ENCODE measurements at regions not wholly inside any gene's neighbourhood (a gene's known extent, or its start where the extent isn't known, plus 50 kb on each side); places are given as distances from the start of the nearest gene placed in this dataset.

DNA sequence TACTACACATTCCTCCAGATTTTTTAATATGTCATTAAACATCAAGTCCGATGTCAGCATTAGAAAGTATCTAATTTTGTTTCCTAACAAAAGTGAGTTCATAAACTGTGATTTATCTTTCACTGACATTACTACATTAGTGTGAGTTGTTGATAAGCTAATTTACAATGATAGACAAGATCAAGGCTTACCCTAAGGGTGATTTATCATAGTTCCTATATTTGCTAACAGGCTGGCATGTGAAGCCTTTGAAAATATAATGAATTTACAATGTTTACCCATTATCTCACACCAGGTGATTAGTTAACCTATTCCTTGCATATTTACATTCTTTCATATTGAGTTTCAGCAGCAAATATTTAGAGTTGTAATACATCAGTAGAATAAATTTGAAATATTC, 1096.9 kb upstream of the NUDT12 start:
- H3K27me3 Mint-ChIP-seq = no peaks in the 10 kb centered on the region
- Histone ChIP-seq H3K4me2 (replicated peaks; ENCODE audit: low read depth, low read length, poor library complexity, severe bottlenecking) (no peak overlapping the region), H3K9ac (ENCODE audit: low read length) (no peak overlapping the region), H3K36me3 (replicated peaks in 1 of 2; ENCODE audit: control extremely low read depth in 1 of 2, control insufficient read depth in 1 of 2, extremely low read depth in 1 of 2, insufficient read depth in 2 of 2, low read length in 1 of 2) (no peaks in the 10 kb centered on the region), H2AFZ (ENCODE audit: insufficient read depth, low read depth, low read length, poor library complexity, severe bottlenecking) (no peak overlapping the region), H3K4me1 (ENCODE audit: control insufficient read depth in 2 of 2, insufficient read depth in 2 of 2, low read length in 2 of 2) (no peaks in the 10 kb centered on the region), H3K27ac (ENCODE audit: low read length in 2 of 2) (no peak overlapping the region), H3K79me2 (ENCODE audit: control insufficient read depth, insufficient read depth, low read length) (no peaks in the 10 kb centered on the region), H3K4me3 (ENCODE audit: control extremely low read depth in 1 of 5, extremely low read depth in 1 of 5, insufficient read depth in 1 of 5, low read depth in 2 of 5, low read length in 4 of 5) (no peak overlapping the region), H4K20me1 (ENCODE audit: control insufficient read depth, insufficient read depth, low read length, poor library complexity, severe bottlenecking) (no peaks in the 10 kb centered on the region), H3K9me3 (ENCODE audit: control extremely low read depth in 1 of 3, control insufficient read depth in 2 of 3, insufficient read depth in 1 of 3, low read length in 2 of 3) (no peaks in the 10 kb centered on the region), H3K27me3 (replicated peaks in 1 of 4; ENCODE audit: control extremely low read depth in 1 of 4, control insufficient read depth in 3 of 4, insufficient read depth in 4 of 4, low read length in 3 of 4) (no peaks in the 10 kb centered on the region)
- WGBS (ENCODE audit: insufficient coverage) = no CpG with 5 or more reads among the region's 1 CpG
- ChIA-PET POLR2A (no interaction called here), CTCF (no interaction called here)
- intact Hi-C loops (cut with micrococcal nuclease) = no loop called here
- no peak for ATAC-seq (ENCODE audit: low read depth)
- TF ChIP-seq, protein P1, sequence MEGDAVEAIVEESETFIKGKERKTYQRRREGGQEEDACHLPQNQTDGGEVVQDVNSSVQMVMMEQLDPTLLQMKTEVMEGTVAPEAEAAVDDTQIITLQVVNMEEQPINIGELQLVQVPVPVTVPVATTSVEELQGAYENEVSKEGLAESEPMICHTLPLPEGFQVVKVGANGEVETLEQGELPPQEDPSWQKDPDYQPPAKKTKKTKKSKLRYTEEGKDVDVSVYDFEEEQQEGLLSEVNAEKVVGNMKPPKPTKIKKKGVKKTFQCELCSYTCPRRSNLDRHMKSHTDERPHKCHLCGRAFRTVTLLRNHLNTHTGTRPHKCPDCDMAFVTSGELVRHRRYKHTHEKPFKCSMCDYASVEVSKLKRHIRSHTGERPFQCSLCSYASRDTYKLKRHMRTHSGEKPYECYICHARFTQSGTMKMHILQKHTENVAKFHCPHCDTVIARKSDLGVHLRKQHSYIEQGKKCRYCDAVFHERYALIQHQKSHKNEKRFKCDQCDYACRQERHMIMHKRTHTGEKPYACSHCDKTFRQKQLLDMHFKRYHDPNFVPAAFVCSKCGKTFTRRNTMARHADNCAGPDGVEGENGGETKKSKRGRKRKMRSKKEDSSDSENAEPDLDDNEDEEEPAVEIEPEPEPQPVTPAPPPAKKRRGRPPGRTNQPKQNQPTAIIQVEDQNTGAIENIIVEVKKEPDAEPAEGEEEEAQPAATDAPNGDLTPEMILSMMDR (IDR thresholded peaks at IDR 0.05) = no peak
- no peak for TF ChIP-seq EZH2 (IDR thresholded peaks at IDR 0.05; ENCODE audit: borderline replicate concordance, insufficient read depth, low read depth, low read length, poor library complexity, severe bottlenecking)
- no peak overlapping the region for H3K4me3 Mint-ChIP-seq
- H3K9me3 Mint-ChIP-seq (ENCODE audit: insufficient read depth) = peaks cover 2% of the 10 kb centered on the region
- H3K4me1 Mint-ChIP-seq = no peaks in the 10 kb centered on the region
- H3K27ac Mint-ChIP-seq = no peak overlapping the region
- no peak for DNase-seq

DNA sequence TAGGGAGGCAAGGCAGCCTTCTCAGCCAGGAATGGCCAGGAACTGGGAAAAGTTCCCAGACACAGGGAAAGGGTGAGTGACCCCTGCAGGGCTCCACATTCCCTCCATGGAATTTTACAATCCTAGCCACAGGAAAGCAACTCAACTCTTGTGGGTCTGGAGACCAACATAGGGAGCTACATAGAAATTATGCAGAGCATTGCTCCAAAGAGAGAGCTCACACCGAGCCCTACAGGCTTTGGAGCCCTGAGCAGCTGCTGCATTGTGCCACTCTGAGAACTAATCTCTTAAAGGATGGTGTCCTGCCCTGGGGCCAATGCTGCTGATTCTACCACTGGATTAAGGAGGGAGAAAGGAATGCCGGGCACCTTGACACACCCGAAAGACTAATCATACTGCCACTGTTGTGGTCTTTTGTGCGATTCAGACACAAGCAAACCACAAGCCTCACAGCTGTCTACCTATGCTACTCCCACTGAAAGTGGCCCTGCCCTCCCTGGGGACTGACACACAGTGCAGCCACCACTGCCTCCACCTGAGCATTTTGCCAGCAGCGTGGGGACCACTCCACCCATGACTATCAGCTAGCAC, 1089.8 kb upstream of the NUDT12 start:
- H3K79me2 ChIP-seq (ENCODE audit: control insufficient read depth, insufficient read depth, low read length) = no peaks in the 10 kb centered on the region
- WGBS (ENCODE audit: insufficient coverage) = 78% methylated on average over 3 of the region's 5 CpGs
- CTCF ChIA-PET = no interaction called here

More for the DNA sequence above, 1089.8 kb upstream of the NUDT12 start:
- Mint-ChIP-seq H3K27ac (no peak overlapping the region), H3K27me3 (no peaks in the 10 kb centered on the region), H3K4me1 (no peaks in the 10 kb centered on the region), H3K9me3 (ENCODE audit: insufficient read depth) (peaks cover 2% of the 10 kb centered on the region), H3K4me3 (no peak overlapping the region)
- DNase-seq (peak; percentile 3), ATAC-seq (ENCODE audit: low read depth) (no peak)
- intact Hi-C loops (cut with micrococcal nuclease) = no loop called here
- H3K4me1 ChIP-seq (ENCODE audit: control insufficient read depth in 2 of 2, insufficient read depth in 2 of 2, low read length in 2 of 2) = no peaks in the 10 kb centered on the region
- no peaks in the 10 kb centered on the region for H3K36me3 ChIP-seq (replicated peaks in 1 of 2; ENCODE audit: control extremely low read depth in 1 of 2, control insufficient read depth in 1 of 2, extremely low read depth in 1 of 2, insufficient read depth in 2 of 2, low read length in 1 of 2)
- H3K9ac ChIP-seq (ENCODE audit: low read length) = no peak overlapping the region
- no peak overlapping the region for H2AFZ ChIP-seq (ENCODE audit: insufficient read depth, low read depth, low read length, poor library complexity, severe bottlenecking)
- no peak overlapping the region for H3K27ac ChIP-seq (ENCODE audit: low read length in 2 of 2)
- peaks cover 0 to 11% (median 3%) of the 10 kb centered on the region in 3 donors for H3K9me3 ChIP-seq (ENCODE audit: control extremely low read depth in 1 of 3, control insufficient read depth in 2 of 3, insufficient read depth in 1 of 3, low read length in 2 of 3)
- no peaks in the 10 kb centered on the region for H4K20me1 ChIP-seq (ENCODE audit: control insufficient read depth, insufficient read depth, low read length, poor library complexity, severe bottlenecking)
- POLR2A ChIA-PET = no interaction called here
- H3K4me2 ChIP-seq (replicated peaks; ENCODE audit: low read depth, low read length, poor library complexity, severe bottlenecking) = no peak overlapping the region
- no peak overlapping the region for H3K4me3 ChIP-seq (ENCODE audit: control extremely low read depth in 1 of 5, extremely low read depth in 1 of 5, insufficient read depth in 1 of 5, low read depth in 2 of 5, low read length in 4 of 5)
- no peak for TF ChIP-seq EZH2 (IDR thresholded peaks at IDR 0.05; ENCODE audit: borderline replicate concordance, insufficient read depth, low read depth, low read length, poor library complexity, severe bottlenecking)
- TF ChIP-seq, protein P1 (IDR thresholded peaks at IDR 0.05) = no peak
- no peaks in the 10 kb centered on the region for H3K27me3 ChIP-seq (replicated peaks in 1 of 4; ENCODE audit: control extremely low read depth in 1 of 4, control insufficient read depth in 3 of 4, insufficient read depth in 4 of 4, low read length in 3 of 4)
